ENCODE measurements at regions not wholly inside any gene's neighbourhood (a gene's known extent, or its start where the extent isn't known, plus 50 kb on each side); places are given as distances from the start of the nearest gene placed in this dataset.
"Not testable (repeated sequence)": the region's sequence is repeated elsewhere in the genome, so short reads cannot be mapped to it uniquely, and the experiment has no call there.

- no peak for DNase-seq (ENCODE audit: low read depth in 1 of 2, low spot score in 1 of 2)
These were observed 197.8 kb downstream of the MEMO1 start for GRCh38 chr2:31813016-31813415.

- peak in 1 of 2 donors; percentile 1 for DNase-seq (ENCODE audit: low read depth in 1 of 2, low spot score in 1 of 2)
These were observed 198.6 kb downstream of the MEMO1 start for GRCh38 chr2:31812051-31812798.

GRCh38 chr2:31811482-31811881 is 199.3 kb downstream of the MEMO1 start:
- DNase-seq (ENCODE audit: low read depth in 1 of 2, low spot score in 1 of 2) = no peak

GRCh38 chr2:31810200-31810917 is 200.4 kb downstream of the MEMO1 start:
- no peak for DNase-seq (ENCODE audit: low read depth in 1 of 2, low spot score in 1 of 2)

GRCh38 chr2:31805688-31806087 is 205.1 kb downstream of the MEMO1 start:
- no peak for DNase-seq (ENCODE audit: low read depth in 1 of 2, low spot score in 1 of 2)

GRCh38 chr2:31803481-31804153 is 207.2 kb downstream of the MEMO1 start:
- DNase-seq (ENCODE audit: low read depth in 1 of 2, low spot score in 1 of 2) = not testable (repeated sequence)

- DNase-seq (ENCODE audit: low read depth in 1 of 2, low spot score in 1 of 2) = no peak
These were observed 208.1 kb downstream of the MEMO1 start for GRCh38 chr2:31802711-31803110.

GRCh38 chr2:31799282-31799681 is 211.5 kb downstream of the MEMO1 start:
- DNase-seq (ENCODE audit: low read depth in 1 of 2, low spot score in 1 of 2) = not testable (repeated sequence)

- DNase-seq (ENCODE audit: low read depth in 1 of 2, low spot score in 1 of 2) = no peak
These were observed 207.5 kb upstream of the SRD5A2 start for GRCh38 chr2:31788273-31788672.

- DNase-seq (ENCODE audit: low read depth in 1 of 2, low spot score in 1 of 2) = no peak
These were observed 205.1 kb upstream of the SRD5A2 start for GRCh38 chr2:31785876-31786275.

- no peak for DNase-seq (ENCODE audit: low read depth in 1 of 2, low spot score in 1 of 2)
These were observed 204.1 kb upstream of the SRD5A2 start for GRCh38 chr2:31784868-31785267.

- not testable (repeated sequence) for DNase-seq (ENCODE audit: low read depth in 1 of 2, low spot score in 1 of 2)
These were observed 202.8 kb upstream of the SRD5A2 start for GRCh38 chr2:31783446-31784091.

GRCh38 chr2:31778153-31778552 is 197.4 kb upstream of the SRD5A2 start:
- no peak for DNase-seq (ENCODE audit: low read depth in 1 of 2, low spot score in 1 of 2)

- no peak for DNase-seq (ENCODE audit: low read depth in 1 of 2, low spot score in 1 of 2)
These were observed 190.0 kb upstream of the SRD5A2 start for GRCh38 chr2:31770741-31771140.

- no peak for DNase-seq (ENCODE audit: low read depth in 1 of 2, low spot score in 1 of 2)
These were observed 184.6 kb upstream of the SRD5A2 start for GRCh38 chr2:31765078-31765945.

- no peak for DNase-seq (ENCODE audit: low read depth in 1 of 2, low spot score in 1 of 2)
These were observed 183.4 kb upstream of the SRD5A2 start for GRCh38 chr2:31764169-31764568.

GRCh38 chr2:31762085-31762484 is 181.3 kb upstream of the SRD5A2 start:
- no peak for DNase-seq (ENCODE audit: low read depth in 1 of 2, low spot score in 1 of 2)

- not testable (repeated sequence) for DNase-seq (ENCODE audit: low read depth in 1 of 2, low spot score in 1 of 2)
These were observed 176.6 kb upstream of the SRD5A2 start for GRCh38 chr2:31757351-31757750.

GRCh38 chr2:31748746-31749145 is 168.0 kb upstream of the SRD5A2 start:
- not testable (repeated sequence) for DNase-seq (ENCODE audit: low read depth in 1 of 2, low spot score in 1 of 2)

- no peak for DNase-seq (ENCODE audit: low read depth in 1 of 2, low spot score in 1 of 2)
These were observed 167.3 kb upstream of the SRD5A2 start for GRCh38 chr2:31748041-31748440.

- no peak for DNase-seq (ENCODE audit: low read depth in 1 of 2, low spot score in 1 of 2)
These were observed 158.4 kb upstream of the SRD5A2 start for GRCh38 chr2:31739161-31739560.

Data from activated CD4-positive, alpha-beta T cell treated with anti-CD3 and anti-CD28 coated beads, Interleukin-2, amount 50 U/mL, for 24 hours (primary cell).